ENCODE measurements at regions not wholly inside any gene's neighbourhood (a gene's known extent, or its start where the extent isn't known, plus 50 kb on each side); places are given as distances from the start of the nearest gene placed in this dataset.

DNA sequence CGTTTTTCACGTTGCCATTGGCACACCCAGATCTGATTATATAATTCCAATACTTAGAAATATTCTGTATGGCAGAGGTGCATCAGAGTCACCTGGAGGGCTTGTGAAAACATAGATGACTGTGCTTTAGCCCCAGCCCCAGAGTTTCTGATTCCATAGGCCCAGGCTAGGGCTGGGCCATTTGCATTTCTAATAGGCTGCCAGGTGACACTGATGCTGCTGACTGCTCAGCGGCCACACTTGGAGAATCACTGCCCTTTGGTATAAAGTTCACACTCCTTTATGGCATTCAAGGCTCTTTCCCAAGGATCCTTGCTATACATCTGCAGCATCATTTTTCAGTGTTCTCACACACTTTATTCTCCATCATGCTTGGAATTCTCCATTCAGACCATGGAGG is 137.1 kb downstream of the AKAP11 start:
- Histone ChIP-seq H3K9me3 (ENCODE audit: control insufficient read depth, insufficient read depth, low read depth, low read length) (no peaks in the 10 kb centered on the region), H3K4me1 (ENCODE audit: control insufficient read depth, insufficient read depth, low read length) (no peaks in the 10 kb centered on the region), H3K36me3 (ENCODE audit: control insufficient read depth in 2 of 2, insufficient read depth in 1 of 2, low read length in 2 of 2) (no peaks in the 10 kb centered on the region), H3K27ac (ENCODE audit: extremely low read depth, low read depth, low read length) (no peak overlapping the region), H3K4me3 (ENCODE audit: low read depth, low read length) (no peak overlapping the region)
- ChIA-PET CTCF (no interaction called here), POLR2A (no interaction called here)
- TF ChIP-seq EGR2 (tag by site-specific recombination; IDR thresholded peaks at IDR 0.05; ENCODE audit: low read depth) (no peak), ZNF555 (tag by site-specific recombination; conservative IDR thresholded peaks at IDR 0.05) (no peak), ZNF571 (tag by site-specific recombination; IDR thresholded peaks at IDR 0.05) (no peak), KLF10 (tag by site-specific recombination; IDR thresholded peaks at IDR 0.05) (no peak), TRIM28 (IDR thresholded peaks at IDR 0.05; ENCODE audit: borderline replicate concordance, low read length) (no peak), PBX3 (CRISPR knock-in tag; IDR thresholded peaks at IDR 0.05) (no peak), ZNF112 (tag by site-specific recombination; IDR thresholded peaks at IDR 0.05) (no peak)

GRCh38 chr13:42409551-42409950 is 137.6 kb downstream of the AKAP11 start:
- H3K36me3 ChIP-seq (ENCODE audit: control insufficient read depth in 2 of 2, insufficient read depth in 1 of 2, low read length in 2 of 2), result no peaks in the 10 kb centered on the region
- TF ChIP-seq ZSCAN16 (tag by site-specific recombination; IDR thresholded peaks at IDR 0.05), result no peak
- no peak for TF ChIP-seq ZNF292 (tag by site-specific recombination; IDR thresholded peaks at IDR 0.05; ENCODE audit: borderline replicate concordance, low read depth)
- TF ChIP-seq ZNF132 (tag by site-specific recombination; IDR thresholded peaks at IDR 0.05; ENCODE audit: borderline replicate concordance), result no peak
- TF ChIP-seq HOXD13 (CRISPR knock-in tag; IDR thresholded peaks at IDR 0.05; ENCODE audit: borderline replicate concordance), result no peak
- H3K27ac ChIP-seq (ENCODE audit: extremely low read depth, low read depth, low read length), result no peak overlapping the region
- H3K4me3 ChIP-seq (ENCODE audit: low read depth, low read length), result no peak overlapping the region
- POLR2A ChIA-PET, result no interaction called here
- CTCF ChIA-PET, result no interaction called here
- no peaks in the 10 kb centered on the region for H3K9me3 ChIP-seq (ENCODE audit: control insufficient read depth, insufficient read depth, low read depth, low read length)
- no peaks in the 10 kb centered on the region for H3K4me1 ChIP-seq (ENCODE audit: control insufficient read depth, insufficient read depth, low read length)

GRCh38 chr13:42412812-42413483 is 141.0 kb downstream of the AKAP11 start:
- no peak overlapping the region for H3K4me3 ChIP-seq (ENCODE audit: low read depth, low read length)
- TF ChIP-seq TSHZ1 (tag by site-specific recombination; IDR thresholded peaks at IDR 0.05; ENCODE audit: borderline replicate concordance) (no peak), ZBTB7A (tag by site-specific recombination; IDR thresholded peaks at IDR 0.05; ENCODE audit: low read depth) (no peak), HOXC10 (CRISPR knock-in tag; IDR thresholded peaks at IDR 0.05) (no peak), ZNF19 (tag by site-specific recombination; IDR thresholded peaks at IDR 0.05; ENCODE audit: low read depth) (no peak), ZNF677 (tag by site-specific recombination; IDR thresholded peaks at IDR 0.05) (no peak), HOXD13 (CRISPR knock-in tag; IDR thresholded peaks at IDR 0.05; ENCODE audit: borderline replicate concordance) (no peak), ZNF529 (tag by site-specific recombination; IDR thresholded peaks at IDR 0.05; ENCODE audit: insufficient replicate concordance) (no peak), SP3 (tag by site-specific recombination; IDR thresholded peaks at IDR 0.05) (no peak), ZNF776 (tag by site-specific recombination; IDR thresholded peaks at IDR 0.05; ENCODE audit: borderline replicate concordance) (no peak), PATZ1 (tag by site-specific recombination; IDR thresholded peaks at IDR 0.05) (no peak), ZNF426 (tag by site-specific recombination; IDR thresholded peaks at IDR 0.05) (no peak), ZNF223 (tag by site-specific recombination; IDR thresholded peaks at IDR 0.05) (no peak), MYNN (tag by site-specific recombination; IDR thresholded peaks at IDR 0.05; ENCODE audit: borderline replicate concordance) (no peak), ZNF169 (tag by site-specific recombination; IDR thresholded peaks at IDR 0.05) (no peak)
- TF ChIP-seq, protein P1, sequence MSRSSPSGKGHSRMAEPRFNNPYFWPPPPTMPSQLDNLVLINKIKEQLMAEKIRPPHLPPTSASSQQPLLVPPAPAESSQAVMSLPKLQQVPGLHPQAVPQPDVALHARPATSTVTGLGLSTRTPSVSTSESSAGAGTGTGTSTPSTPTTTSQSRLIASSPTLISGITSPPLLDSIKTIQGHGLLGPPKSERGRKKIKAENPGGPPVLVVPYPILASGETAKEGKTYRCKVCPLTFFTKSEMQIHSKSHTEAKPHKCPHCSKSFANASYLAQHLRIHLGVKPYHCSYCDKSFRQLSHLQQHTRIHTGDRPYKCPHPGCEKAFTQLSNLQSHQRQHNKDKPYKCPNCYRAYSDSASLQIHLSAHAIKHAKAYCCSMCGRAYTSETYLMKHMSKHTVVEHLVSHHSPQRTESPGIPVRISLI (tag by site-specific recombination; IDR thresholded peaks at IDR 0.05), result no peak

More at GRCh38 chr13:42412812-42413483, 141.0 kb downstream of the AKAP11 start:
- ChIA-PET CTCF (no interaction called here), POLR2A (no interaction called here)
- Histone ChIP-seq H3K36me3 (ENCODE audit: control insufficient read depth in 2 of 2, insufficient read depth in 1 of 2, low read length in 2 of 2) (no peaks in the 10 kb centered on the region), H3K27ac (ENCODE audit: extremely low read depth, low read depth, low read length) (no peak overlapping the region), H3K4me1 (ENCODE audit: control insufficient read depth, insufficient read depth, low read length) (no peaks in the 10 kb centered on the region), H3K9me3 (ENCODE audit: control insufficient read depth, insufficient read depth, low read depth, low read length) (no peaks in the 10 kb centered on the region)

Data from HEK293 (cell line).